KG1 (cell line): ENCODE measurements at regions not wholly inside any gene's neighbourhood (a gene's known extent, or its start where the extent isn't known, plus 50 kb on each side); places are given as distances from the start of the nearest gene placed in this dataset.
"Not testable (repeated sequence)": the region's sequence is repeated elsewhere in the genome, so short reads cannot be mapped to it uniquely, and the experiment has no call there.

Experiments
- DNase-seq: peaks from one replicate; lab custom pipeline; 2025; lab: John Stamatoyannopoulos, UW

DNA sequence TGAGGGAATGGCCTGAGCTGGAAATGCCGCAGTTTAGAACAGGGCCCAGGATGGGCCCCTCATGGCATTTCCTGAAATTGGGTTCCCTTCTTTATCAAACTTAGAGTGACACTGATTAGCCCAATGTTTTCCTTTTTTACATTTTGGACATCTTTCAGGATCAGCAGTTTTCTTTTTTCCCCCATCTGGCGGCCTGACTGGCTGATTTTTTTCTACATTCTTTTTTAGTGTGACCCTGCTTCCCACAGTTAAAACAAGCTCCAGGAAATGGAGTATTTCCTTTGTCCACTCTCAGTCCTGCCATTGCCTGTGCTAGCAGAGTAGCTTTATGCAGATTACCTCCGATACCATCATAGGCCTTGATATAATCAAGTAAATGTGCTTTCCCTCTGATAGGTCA is 185.8 kb upstream of the IGF1 start:
- DNase-seq = not testable (repeated sequence)

DNA sequence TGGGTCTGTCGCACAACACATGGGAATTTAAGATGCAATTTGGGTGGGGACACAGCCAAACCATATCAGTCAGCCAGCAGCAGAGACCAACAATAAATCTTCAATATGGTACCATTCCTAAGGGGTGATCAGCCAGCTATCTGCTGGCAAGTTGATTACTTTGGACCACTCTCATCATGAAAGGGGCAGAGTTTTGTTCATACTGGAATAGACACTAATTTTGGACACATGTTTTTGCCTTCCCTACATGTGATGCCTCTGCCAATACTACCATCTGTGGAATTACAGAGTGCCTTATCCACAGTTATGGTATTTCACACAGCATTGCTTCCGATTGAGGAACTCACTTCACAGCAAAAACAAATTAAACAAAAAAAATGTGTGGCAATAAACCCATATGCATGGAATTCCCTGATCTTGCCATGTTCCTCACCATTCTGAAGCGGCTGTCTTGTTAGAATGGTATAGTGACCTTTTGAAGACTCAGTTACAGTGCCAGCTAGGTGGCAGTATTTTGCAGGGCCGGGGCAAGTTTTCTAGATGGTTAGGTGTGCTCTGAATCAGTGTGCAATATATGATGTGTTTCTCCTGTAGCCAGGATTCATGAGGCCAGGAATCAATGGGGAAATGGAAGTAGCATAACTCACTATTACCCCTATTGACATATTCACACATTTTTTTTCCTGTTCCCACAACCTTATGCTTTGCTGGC is 179.0 kb upstream of the IGF1 start:
- no peak for DNase-seq

DNA sequence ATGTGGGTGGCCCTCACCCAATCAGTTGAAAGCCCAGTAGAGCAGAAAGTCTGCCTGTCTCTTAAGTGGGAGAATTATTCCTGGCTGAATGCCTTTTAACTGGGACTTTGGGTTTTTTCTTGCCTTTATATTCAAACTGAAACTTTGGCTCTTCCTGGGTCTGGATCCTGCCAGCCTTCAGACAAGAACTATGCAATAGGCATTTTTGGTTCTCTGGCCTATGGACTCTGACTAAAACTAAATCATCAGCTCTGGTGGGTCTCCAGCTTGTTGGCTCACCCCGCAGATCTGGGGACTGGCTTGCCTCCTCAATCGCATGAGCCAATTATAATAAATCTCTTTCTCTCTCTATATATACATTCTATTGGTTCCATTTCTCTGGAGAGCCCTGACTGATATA is 173.0 kb upstream of the IGF1 start:
- no peak for DNase-seq

DNA sequence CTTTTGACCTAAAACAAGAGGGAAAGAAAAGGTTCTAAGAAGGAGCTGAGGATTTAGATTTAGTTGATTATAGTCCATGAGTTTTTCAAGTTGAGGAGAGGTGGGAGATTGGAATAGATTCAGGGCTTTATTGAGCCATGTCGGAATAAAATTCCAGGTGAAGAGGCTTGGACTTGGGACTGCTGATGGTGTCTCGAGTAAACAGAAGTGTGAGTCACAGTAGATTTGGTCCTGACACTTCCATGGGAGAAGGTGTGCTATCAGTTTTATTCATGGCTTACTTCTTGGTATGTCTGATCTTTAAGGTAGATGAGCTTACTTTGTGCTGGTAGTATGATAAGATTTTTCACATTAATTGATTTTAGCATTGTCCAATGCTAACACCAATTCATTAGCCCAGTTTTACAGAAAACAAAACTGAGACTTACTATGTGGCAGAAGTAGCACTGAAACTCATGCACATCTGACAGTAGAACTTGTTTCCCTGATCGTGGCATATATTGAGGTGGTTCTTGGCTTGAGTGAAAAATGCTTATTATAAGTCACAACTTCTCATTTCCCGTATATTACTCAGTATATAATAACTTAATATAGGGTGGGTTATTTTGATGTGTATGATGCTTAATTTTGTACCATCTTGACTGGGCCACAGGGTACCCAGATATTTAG is 172.4 kb upstream of the IGF1 start:
- DNase-seq = no peak

DNA sequence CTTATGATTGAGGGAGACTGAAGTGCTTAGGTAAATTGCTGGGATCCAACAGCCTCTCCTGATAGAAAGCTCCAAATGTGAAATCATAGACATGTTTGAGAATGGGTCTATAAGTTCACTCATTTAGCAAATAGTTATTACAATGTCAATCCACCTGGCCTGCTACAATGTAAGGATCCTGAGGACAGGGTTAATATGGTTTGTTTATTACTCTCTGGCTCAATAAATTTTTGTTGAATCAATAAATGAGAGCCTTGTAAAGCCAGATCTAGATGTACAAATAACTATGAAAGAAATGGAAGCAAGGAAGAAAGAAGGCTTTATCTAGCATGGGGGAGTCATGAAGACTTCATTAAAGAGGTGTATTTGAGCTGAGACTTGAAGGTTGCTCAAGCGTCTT is 165.6 kb upstream of the IGF1 start:
- DNase-seq = no peak

DNA sequence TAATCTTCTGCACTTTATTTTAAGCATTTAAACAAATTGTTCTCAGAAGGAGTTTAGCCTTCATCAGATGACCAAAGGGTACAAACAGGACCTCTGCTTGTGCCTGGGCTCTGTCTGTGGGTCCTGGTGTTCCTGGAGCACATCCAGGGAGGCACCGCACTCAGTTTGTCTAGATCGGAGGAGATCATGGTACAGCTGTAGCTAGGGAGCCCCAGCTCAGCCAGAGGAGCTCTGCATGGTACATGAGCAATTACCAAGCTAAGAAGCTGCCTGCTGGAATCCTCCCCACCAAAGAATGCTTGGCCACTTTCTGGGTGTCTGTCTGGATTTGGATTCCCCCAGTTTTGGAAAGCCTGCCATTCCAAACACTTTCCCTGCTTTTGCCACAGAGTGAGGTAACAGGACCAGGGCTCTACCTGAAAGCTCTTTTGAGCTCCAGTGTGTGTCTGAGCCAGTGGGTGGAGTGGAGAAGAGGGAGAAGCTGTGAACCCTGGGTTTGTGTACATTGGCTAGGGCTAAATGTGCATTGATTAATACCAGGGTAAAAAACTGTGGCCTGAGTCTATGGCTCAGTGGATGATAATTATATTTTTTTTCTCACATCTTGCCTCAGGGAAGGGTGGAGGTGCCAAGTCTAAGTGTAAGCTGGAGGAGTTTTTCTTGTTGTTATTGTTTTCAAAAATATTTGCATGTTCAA is 163.7 kb upstream of the IGF1 start:
- DNase-seq = no peak

DNA sequence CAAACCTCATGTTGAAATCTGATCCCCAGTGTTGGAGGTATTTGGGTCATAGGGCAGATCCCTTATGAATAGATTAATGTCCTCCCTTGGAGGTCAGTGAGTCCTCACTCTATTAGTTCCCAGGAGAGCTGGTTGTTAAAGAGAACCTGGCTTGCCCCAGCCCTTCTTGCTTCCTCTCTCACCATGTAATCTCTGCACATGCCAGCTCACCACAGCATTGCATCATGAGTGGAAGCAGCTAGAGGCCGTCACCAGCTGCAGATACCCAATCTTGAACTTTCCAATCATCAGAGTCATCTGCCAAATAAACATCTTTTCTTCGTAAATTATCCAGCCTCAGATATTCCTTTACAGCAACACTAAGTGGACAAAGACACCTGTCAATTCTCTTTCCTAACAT is 161.8 kb upstream of the IGF1 start:
- DNase-seq = no peak

DNA sequence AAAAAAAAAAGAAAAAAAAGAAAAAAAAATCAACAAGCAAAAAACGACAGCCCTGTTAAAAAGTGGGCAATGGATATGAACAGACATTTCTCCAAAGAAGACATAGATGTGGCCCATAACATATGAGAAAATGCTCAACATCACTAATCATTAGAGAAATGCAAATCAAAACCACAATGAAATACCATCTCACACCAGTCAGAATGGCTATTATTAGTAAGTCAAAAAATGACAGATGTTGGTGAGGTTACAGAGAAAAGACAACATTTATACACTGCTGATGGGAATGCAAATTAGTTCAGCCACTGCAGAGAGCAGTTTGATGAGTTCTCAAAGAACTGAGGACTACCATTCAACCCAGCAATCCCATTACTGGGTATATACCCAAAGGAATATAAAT is 160.3 kb upstream of the IGF1 start:
- DNase-seq = not testable (repeated sequence)

DNA sequence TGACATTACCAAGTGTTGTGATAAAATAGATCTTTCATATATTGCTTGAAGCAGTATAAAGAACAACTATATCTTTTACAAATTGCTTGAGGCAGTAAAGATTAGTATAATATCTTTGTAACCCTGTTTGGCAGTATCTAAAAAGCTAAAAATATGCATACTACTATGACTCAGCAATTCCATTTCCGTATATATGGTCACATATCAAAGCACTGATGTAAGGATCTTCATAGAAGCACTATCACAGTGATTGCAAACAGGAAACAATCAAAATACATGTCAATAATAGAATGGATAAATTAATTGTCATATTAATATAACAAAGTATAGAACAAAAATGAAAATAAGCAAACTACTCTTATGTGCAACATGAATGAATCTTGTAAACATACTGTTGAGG is 158.4 kb upstream of the IGF1 start:
- DNase-seq = no peak

DNA sequence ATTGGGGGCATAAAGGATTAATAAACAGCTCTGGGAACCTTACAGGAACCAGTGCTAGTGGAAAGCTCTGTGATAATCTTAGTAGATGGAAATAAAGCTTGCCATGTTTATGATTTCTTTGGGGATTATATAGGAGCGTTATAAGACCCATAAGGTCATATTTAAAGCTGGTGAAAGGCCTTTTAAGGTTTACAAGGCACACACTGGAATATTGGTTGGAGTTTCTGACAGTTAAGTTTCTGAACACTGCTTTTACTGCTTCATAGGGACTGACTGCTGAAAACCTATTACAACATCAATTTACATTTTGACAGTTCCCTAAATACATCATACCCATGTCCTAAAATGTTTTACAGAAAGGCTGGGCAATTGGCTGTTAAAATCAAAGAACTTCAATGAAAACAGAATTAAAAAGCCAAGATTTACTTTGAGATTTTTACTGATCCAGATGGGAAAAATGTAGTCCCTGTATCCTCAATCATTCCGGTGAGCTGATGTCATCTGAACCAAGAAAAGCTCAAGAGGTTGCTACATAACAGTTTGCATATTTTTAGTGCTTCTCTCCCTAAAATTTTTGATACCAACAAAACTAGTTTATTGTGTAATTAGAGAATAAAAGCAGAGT is 153.7 kb upstream of the IGF1 start:
- no peak for DNase-seq

DNA sequence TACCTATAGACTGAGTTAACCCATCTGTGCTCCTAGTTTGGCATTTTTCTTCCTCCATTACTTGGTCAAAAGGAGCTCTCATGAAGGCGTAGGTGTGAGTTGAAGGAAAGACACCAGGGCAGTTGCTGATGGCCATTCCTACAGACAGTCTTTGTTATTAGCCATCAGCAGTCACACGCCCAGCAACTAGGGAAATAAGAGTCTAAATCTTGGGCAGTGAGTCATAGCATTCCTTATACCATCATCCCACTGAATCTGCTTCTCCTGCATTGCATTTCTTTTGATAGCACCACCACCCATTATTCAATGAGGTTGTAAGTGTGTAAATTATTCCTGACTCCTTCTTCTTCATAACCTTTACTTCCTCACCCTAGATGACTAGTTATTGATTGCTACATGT is 150.9 kb upstream of the IGF1 start:
- no peak for DNase-seq

DNA sequence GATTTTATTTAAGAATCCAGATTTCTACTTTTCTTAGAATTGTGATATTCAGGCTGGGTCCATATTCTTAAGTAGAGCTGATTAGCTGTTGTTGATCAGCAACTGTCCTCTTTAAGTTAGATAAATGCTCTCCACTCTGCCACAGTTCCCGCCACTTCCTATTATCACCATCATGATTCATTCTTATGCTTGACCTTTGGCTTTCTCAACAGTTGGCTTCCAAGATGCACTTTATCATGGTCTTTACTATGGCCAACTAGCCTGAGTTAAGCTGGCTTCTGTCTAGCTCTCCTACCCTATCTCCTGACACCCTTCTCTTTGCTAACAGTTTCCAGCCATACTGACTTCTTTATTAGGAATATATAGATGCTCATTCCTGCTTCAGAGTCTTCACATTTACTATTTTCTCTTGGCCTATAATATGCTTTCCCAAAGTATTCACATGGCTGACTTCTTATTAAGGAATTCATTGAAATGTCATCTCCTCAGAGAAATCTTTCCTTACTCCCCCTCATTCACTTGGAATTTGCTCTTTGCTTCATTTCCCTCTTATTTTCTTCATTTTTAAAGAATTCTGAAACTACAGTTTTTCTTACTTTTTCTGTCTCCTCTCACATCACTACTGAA is 149.0 kb upstream of the IGF1 start:
- no peak for DNase-seq

DNA sequence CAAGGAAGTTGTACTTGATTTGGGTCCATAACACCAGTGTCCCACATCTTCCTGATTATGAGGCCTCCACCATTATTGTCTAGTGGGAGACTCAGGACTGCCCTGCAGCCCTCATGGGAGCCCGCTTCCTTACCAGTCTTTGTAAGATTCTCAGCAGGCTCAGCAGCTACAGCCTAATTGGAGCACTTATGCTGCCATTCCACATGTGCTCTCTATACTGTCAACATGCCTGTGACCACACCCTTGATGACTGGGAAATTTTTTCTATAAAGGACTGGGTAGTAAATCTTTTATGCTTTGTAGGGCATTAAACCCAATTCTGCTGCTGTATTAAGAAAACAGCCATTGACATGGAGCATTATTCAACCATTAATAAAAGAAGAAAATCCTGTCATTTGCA is 145.5 kb upstream of the IGF1 start:
- DNase-seq = no peak

DNA sequence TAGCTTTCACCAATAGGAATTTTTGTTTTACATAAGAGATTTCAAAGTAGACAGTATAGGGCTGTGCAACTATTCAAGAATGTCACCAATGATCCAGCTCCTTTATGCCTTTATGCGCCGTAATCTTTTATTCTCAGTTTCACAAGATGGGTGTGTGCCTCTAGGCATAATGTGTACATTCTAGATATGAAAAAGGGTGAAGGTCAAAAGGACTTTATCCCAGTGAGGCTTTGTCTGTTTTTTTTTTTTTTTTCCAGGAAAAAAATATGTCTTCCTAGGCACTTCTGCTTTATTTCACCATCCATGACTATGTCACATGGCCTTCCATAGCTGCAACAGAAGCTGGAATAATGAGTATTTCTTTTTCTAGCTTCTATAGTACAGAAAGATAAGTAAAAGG is 142.3 kb upstream of the IGF1 start:
- DNase-seq = no peak

DNA sequence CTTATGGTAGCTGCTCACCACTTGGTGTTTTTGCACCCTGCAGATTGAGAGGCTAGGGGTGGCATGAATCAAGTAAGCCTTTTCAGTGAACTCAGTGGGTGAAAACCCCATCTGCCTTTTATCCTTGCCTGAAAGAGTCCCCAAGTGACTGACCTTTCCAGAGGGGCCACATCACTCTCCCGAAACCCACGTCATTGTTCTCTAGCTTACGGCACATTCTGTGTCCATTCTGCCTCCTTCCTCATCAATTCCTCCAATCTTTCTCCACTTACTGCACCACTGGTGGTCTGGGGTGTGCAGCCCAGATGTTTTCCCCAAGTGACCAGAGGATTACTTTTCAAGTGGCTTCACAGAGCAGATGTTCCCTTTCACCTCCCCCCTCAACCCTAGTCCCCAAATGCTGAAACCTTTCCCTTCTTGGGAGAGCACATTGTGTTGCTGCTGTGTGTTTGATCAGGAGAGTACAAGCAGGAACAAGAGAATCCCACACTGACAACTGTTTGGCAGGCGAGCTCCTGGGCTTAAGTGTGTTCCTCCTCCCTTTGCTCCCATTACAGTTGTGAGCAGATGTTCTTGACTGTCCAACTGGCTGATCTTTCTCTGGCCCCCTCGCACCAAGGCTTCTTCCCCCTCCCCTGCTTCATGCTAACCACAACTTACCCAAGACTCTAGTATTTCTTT is 138.0 kb upstream of the IGF1 start:
- DNase-seq = no peak

DNA sequence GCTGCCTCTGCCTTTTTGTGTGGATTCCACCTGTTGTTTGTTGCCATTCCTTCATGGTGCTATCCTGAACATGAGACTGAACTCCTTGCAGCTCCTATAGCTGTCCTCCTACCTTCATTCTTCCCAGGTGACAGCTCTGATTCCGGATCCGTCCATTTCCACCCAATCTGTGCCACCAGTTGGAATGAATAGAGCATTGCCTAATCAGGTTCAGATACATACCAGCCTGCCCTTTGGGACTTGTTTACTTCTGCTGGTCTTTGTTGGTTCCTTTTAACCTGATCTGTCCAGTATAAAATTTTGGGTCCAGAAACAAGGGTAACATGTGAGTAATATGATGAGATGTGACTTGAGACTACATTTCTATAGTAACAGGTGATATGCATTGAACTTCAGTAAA is 136.3 kb upstream of the IGF1 start:
- no peak for DNase-seq

DNA sequence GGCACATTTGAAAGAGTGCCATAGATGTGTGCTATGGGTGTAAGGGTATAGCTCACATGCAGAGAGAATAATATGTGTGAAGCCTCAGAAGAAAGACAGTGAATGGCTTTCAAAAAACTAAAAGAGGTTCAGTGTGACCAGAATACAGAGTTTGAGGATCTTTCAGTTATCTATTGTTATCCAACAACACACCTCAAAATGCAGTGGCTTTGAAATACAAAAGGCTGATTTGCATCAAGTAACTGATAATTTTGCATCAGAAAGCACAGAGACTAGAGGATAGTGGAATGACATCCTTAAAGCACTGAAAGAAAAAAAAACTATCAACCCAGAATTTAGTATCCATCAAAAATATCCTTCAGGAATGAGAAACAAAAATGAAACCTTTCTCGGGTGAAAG is 131.6 kb upstream of the IGF1 start:
- no peak for DNase-seq

DNA sequence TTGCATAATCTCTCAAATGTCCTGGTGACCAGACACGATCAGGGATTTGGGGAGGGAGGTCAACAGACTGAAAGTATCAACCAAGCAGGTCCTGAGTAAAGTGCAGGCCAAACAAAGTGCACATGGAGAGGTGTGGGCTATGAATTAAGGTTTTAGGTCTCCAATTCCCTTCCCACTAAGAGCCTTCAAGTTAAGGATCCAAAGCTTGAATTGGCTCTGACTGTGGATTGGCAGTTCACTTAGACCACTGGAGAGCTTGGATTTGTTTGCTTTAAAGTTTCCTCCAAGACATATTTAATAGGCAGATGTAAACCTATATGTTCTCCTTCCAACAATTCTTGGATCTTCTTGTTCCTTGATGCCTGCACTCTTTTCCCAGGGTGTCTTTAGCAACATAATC is 129.6 kb upstream of the IGF1 start:
- no peak for DNase-seq

DNA sequence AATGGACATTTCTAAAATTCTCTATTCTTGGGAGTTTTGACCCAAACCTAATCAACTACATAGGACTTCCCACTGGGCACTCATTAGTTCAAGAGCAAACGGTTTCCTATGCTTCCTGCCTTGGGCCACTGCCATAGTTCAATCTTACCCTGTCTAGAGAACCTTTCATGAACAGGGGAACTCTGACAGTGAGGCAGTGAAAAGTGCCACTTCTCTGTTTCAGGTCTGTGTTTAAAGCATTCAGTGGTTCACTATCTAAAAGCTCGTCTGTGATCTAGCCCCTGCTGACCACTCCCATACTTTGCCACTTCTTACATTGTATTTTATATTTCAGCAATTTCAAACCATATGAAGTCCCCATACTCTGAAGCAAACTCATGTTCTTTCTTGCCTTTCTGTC is 122.7 kb upstream of the IGF1 start:
- no peak for DNase-seq

DNA sequence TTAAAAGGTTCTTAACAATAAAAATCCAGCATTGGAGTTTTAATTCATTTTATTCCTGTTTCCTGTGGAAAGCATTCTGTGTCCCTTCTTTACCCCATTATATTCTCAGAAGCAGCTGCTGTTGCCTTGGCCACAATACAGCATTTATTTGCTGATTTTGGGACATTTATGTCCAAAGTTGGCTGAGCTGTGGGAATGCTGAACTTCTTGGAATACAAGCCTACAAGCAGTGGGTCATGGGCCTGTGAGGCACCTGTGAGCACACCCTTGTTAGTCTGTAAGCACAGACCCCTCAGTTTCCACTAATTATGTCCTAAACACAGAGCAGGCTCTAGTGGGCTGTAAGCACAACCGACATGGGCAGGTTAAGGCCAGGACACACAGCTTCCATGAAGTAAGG is 122.2 kb upstream of the IGF1 start:
- DNase-seq = no peak

DNA sequence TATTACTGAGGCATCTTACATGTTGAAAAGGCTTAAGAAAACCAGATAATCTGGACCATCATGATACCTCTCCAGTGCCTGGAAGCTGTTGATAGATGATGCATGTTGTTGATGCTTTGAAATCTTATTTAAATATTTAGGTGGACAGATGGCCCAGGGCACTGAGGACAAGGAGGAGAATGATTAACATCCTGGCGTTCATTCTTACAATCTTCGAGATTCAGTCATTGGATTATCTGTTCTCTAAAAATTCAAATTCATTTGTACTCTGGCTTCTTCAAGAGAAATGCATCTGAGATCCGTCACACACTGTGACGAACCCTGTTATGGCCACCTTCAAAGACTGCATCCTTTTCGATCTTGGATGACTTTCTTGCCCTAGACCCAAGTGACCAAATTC is 121.3 kb upstream of the IGF1 start:
- no peak for DNase-seq

DNA sequence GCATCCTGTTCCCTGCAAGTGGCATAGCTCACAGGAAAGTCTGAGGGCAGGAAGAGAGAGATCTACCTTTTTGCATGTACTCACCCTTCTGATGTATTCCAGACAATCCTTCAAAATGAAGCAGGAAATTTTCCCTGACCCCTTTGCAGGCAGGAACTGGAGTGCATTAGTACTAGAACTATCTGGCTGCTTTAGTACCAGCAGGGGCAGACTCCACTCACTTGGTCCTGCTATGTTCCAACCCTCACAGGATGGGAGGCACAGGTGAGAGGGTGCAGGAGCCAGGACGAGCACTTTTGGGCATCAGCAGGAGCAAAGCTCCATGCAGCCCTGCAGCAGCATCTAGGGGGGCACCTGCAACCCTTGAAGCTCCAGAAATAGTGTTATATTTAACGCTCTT is 116.3 kb upstream of the IGF1 start:
- no peak for DNase-seq
